ENCODE measurements at regions not wholly inside any gene's neighbourhood (a gene's known extent, or its start where the extent isn't known, plus 50 kb on each side); places are given as distances from the start of the nearest gene placed in this dataset.

DNA sequence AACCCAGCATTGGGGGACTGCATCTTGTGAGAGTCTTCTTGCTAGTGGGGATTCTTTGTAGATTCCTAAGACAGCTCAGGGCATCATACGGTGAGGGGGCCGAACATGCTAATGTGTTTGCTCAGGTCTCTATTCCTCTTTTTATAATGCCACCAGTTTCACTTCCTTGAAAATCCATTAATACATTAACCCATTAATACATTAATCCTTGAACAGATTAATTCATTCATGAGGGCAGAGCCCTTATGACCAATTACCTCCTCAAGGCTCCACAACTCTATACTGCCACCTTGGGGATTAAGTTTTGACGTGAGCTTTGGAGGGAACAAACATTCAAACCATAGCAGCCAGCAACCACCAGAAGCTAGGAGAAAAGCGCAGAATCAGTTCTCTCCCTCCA lies 67.2 kb upstream of the POT1 start:
- TF ChIP-seq, protein P1, sequence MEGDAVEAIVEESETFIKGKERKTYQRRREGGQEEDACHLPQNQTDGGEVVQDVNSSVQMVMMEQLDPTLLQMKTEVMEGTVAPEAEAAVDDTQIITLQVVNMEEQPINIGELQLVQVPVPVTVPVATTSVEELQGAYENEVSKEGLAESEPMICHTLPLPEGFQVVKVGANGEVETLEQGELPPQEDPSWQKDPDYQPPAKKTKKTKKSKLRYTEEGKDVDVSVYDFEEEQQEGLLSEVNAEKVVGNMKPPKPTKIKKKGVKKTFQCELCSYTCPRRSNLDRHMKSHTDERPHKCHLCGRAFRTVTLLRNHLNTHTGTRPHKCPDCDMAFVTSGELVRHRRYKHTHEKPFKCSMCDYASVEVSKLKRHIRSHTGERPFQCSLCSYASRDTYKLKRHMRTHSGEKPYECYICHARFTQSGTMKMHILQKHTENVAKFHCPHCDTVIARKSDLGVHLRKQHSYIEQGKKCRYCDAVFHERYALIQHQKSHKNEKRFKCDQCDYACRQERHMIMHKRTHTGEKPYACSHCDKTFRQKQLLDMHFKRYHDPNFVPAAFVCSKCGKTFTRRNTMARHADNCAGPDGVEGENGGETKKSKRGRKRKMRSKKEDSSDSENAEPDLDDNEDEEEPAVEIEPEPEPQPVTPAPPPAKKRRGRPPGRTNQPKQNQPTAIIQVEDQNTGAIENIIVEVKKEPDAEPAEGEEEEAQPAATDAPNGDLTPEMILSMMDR (IDR thresholded peaks at IDR 0.05; ENCODE audit: poor library complexity): no peak
- no peak for TF ChIP-seq EZH2 (IDR thresholded peaks at IDR 0.05; ENCODE audit: borderline replicate concordance)

All from hepatocyte (in vitro differentiated cells).